CD4-positive, alpha-beta T cell treated with Interleukin-1 beta for 1 hour (primary cell): ENCODE measurements at regions not wholly inside any gene's neighbourhood (a gene's known extent, or its start where the extent isn't known, plus 50 kb on each side); places are given as distances from the start of the nearest gene placed in this dataset.
"Not testable (repeated sequence)": the region's sequence is repeated elsewhere in the genome, so short reads cannot be mapped to it uniquely, and the experiment has no call there.

Experiments used
- DNase-seq, 2 donors: peaks; one replicate each; pipeline ENCODE4 v3.0.0-alpha.2; 2020 to 2022

- DNase-seq = no peak
These were observed 50.0 kb upstream of the ACYP2 start for GRCh38 chr2:54065411-54065810.

- no peak for DNase-seq
These were observed 51.4 kb upstream of the ACYP2 start for GRCh38 chr2:54063967-54064535.

GRCh38 chr2:54062401-54062800 lies 53.0 kb upstream of the ACYP2 start:
- no peak for DNase-seq

- no peak for DNase-seq
These were observed 54.1 kb upstream of the ACYP2 start for GRCh38 chr2:54061272-54061671.

GRCh38 chr2:54059986-54060385 lies 55.4 kb upstream of the ACYP2 start:
- DNase-seq = no peak

GRCh38 chr2:54059504-54059903 lies 55.9 kb upstream of the ACYP2 start:
- DNase-seq = no peak

GRCh38 chr2:54058449-54058848 lies 57.0 kb upstream of the ACYP2 start:
- DNase-seq = no peak

GRCh38 chr2:54054774-54055173 lies 60.6 kb upstream of the ACYP2 start:
- no peak for DNase-seq

- no peak for DNase-seq
These were observed 61.1 kb upstream of the ACYP2 start for GRCh38 chr2:54054271-54054670.

GRCh38 chr2:54053830-54054229 lies 61.6 kb upstream of the ACYP2 start:
- peak in 1 of 2 donors; percentile 5 for DNase-seq

GRCh38 chr2:54052825-54053718 lies 62.3 kb upstream of the ACYP2 start:
- peak in 1 of 2 donors; percentile 27 for DNase-seq

- DNase-seq = no peak
These were observed 65.0 kb upstream of the ACYP2 start for GRCh38 chr2:54050445-54050844.

GRCh38 chr2:54049365-54049764 lies 66.0 kb upstream of the ACYP2 start:
- DNase-seq = no peak

GRCh38 chr2:54048896-54049295 lies 66.5 kb upstream of the ACYP2 start:
- not testable (repeated sequence) for DNase-seq

GRCh38 chr2:54048117-54048785 lies 67.2 kb upstream of the ACYP2 start:
- peak; percentile 9 to 22 for DNase-seq

GRCh38 chr2:54047658-54048057 lies 67.8 kb upstream of the ACYP2 start:
- no peak for DNase-seq

- DNase-seq = peak in 1 of 2 donors; percentile 6
These were observed 68.3 kb upstream of the ACYP2 start for GRCh38 chr2:54047091-54047490.

- no peak for DNase-seq
These were observed 72.3 kb upstream of the PSME4 start for GRCh38 chr2:54042897-54043620.

GRCh38 chr2:54042341-54042740 lies 71.5 kb upstream of the PSME4 start:
- no peak for DNase-seq

- DNase-seq = peak in 1 of 2 donors; percentile 26
These were observed 70.3 kb upstream of the PSME4 start for GRCh38 chr2:54041135-54041534.

- DNase-seq = no peak
These were observed 69.9 kb upstream of the PSME4 start for GRCh38 chr2:54040685-54041084.

- no peak for DNase-seq
These were observed 69.5 kb upstream of the PSME4 start for GRCh38 chr2:54040250-54040649.

GRCh38 chr2:54038835-54039234 lies 68.0 kb upstream of the PSME4 start:
- DNase-seq = no peak
